GM12864 (cell line): ENCODE measurements at regions not wholly inside any gene's neighbourhood (a gene's known extent, or its start where the extent isn't known, plus 50 kb on each side); places are given as distances from the start of the nearest gene placed in this dataset.

Experiments
- DNase-seq: peaks from one replicate; pipeline ENCODE4 v3.0.0-alpha.2; 2011; ENCODE audit warnings: low read depth
- H3K4me3 ChIP-seq: 2 replicates; pipeline ENCODE4 v1.5.1; 2011; ENCODE audit warnings: mild to moderate bottlenecking, low read depth, low read length, control low read depth
- TF ChIP-seq, protein P1 (sequence below): IDR thresholded peaks from 2 replicates; pipeline ENCODE4 v1.5.1; 2011; ENCODE audit warnings: low read depth, mild to moderate bottlenecking, moderate library complexity, low read length, control low read depth, inconsistent platforms; ENCODE audit errors: missing control alignments

DNA sequence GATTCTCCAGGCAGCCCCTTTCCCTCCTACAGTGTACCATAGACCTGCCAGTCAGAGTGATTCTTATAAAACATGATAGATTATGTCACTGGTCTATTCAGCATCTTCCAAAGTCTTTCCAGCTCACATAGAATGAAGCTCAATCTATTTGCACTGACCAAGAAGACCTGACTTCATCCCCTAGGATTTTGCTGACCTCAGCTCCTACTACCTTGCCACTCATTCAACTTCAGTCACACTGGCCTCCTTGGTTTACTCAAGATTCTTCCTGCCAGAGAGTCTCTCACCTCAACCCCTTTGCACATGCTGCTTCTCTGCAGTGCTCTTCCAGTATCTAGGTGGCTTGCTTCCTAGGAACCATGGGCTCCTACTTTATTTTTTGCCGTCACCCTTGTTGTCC lies 392.9 kb downstream of the PID1 start:
- TF ChIP-seq, protein P1, sequence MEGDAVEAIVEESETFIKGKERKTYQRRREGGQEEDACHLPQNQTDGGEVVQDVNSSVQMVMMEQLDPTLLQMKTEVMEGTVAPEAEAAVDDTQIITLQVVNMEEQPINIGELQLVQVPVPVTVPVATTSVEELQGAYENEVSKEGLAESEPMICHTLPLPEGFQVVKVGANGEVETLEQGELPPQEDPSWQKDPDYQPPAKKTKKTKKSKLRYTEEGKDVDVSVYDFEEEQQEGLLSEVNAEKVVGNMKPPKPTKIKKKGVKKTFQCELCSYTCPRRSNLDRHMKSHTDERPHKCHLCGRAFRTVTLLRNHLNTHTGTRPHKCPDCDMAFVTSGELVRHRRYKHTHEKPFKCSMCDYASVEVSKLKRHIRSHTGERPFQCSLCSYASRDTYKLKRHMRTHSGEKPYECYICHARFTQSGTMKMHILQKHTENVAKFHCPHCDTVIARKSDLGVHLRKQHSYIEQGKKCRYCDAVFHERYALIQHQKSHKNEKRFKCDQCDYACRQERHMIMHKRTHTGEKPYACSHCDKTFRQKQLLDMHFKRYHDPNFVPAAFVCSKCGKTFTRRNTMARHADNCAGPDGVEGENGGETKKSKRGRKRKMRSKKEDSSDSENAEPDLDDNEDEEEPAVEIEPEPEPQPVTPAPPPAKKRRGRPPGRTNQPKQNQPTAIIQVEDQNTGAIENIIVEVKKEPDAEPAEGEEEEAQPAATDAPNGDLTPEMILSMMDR: no peak
- no peak for DNase-seq
- no peak overlapping the region for H3K4me3 ChIP-seq

DNA sequence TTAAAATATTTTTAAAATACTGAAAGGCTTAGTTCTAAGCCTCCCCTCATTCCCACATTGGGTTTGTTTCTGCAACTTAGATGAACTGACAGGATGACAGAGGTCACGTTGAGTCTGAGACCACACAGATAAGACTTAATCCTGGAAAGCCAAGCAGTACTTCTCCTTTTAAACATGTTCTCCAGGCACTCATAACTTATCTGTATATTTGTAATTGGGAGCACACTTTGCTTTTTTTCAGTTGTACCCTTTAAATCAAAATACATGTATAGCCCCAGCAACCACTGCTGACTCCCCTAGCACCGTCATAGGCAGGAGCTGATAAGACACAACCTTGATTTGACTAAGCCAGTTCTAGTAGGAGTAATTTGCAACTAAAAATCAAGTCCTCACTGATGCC lies 394.8 kb downstream of the PID1 start:
- no peak overlapping the region for H3K4me3 ChIP-seq
- DNase-seq: no peak
- TF ChIP-seq, protein P1: no peak

DNA sequence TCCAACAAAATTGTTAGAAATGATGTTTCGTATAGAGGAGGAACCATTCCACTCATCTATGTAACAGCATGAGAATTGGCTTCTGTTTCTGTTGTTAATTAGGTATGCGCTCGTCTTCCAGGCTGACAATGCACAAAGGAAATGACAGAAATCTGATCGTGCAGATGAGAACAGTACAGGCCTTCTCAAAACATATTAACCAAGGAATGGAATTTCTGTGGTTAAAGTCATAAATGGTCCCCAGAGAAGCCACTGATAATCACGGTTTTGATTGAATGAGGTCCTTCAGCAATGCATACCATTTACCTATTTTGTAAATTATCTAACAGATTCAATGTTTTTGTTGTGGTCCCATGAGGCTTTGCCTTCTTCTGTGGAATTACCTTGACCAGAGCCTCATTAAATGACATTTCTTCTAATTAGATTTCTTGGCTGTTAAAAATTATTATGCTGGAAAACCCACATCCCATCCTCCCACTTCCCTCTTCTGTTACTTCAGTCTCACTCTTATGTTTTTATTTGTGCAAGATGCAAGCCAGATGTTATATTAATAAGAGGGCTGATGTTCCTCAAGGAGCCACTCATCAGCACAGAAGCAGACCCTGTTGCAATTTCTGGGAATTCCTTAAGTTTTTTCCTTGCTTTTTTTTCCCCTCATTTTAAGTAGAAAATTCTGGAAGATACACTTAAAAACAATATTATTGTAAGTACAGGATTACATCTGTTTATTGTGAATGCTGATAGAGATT lies 395.8 kb downstream of the PID1 start:
- no peak overlapping the region for H3K4me3 ChIP-seq
- DNase-seq: no peak
- TF ChIP-seq, protein P1: no peak

DNA sequence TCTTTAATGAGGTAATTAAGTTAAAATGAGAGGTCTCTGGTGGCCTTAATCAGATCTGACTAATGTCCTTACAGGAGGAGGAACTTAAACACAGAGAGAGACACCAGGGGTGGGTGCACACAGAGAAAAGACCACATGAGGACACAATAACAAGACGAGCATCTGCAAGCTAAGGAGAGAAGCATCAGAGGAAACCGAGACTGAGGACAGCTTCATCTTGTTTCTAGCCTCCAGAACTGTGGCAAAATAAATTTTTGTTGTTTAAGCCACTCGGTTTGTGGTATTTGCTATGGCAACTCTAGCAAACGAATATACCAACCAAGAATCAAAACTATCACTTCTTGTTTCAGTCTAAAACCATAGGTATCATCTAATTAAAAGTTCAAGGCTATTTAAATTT lies 400.1 kb downstream of the PID1 start:
- DNase-seq: no peak
- H3K4me3 ChIP-seq: no peak overlapping the region
- TF ChIP-seq, protein P1: no peak

DNA sequence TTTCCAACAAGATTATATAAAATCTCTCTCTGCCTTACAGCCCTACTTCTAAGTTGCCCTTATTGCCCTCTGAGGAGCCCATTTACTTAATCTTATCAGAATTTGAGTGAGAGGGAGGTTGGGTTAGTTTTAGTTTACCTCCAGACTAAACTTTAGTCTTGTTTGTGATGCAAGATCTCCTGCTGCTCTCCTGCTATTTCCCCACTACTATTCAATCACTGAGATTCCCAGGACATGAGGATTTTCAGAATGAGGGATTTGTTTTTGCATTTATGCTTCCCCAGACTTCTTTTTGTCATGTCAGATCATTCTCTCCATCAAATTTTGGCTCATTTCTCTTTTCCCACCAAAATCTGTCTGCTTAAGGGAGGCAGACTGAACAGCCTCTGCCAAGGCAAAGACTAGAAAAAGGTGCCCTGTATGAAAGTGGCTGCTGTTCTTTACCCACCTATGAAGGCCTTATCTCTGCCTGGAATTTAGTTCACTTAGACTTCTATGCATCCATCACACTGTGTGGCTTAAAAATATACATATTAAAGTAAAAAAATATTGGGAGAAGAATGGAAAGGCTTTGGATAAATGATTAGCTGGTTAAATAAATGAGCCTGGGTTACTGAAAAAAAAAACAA lies 401.3 kb downstream of the PID1 start:
- no peak for DNase-seq
- TF ChIP-seq, protein P1: no peak
- H3K4me3 ChIP-seq: no peak overlapping the region

DNA sequence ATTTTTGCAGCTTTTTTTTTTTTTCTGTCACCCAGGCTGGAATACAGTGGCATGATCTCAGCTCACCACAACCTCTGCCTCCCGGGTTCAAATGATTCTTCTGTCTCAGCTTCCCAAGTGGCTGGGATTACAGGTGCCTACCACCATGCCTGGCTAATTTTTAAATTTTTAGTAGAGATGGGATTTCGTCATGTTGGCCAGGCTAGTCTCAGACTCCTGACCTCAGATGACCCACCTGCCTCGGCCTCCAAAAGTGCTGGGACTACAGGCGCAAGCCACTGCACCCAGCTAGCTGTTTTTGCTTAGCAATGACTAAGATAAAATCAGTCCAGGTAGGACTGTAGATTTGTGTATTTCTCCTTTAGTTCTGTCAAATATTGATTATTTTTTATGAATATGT lies 403.7 kb downstream of the PID1 start:
- no peak overlapping the region for H3K4me3 ChIP-seq
- no peak for DNase-seq
- TF ChIP-seq, protein P1: no peak

DNA sequence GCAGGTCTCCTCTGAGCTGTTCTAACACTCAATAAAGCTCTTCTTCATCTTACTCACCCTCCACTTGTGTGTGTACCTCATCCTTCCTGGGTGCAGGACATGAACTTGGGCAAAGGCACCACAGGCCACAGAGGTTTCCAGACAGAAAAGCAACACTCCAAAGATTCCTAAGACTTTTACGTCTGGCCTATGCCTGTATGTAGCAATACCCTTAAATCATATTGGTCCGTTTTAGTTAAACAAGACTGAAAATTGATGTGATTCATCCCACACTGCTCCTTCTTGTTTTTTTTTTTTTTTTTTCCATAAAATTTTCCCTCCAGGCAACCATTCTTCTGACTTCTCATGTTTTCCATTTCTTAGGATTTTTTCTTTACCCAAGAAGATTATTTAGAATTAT lies 404.3 kb downstream of the PID1 start:
- DNase-seq: no peak
- H3K4me3 ChIP-seq: no peak overlapping the region
- TF ChIP-seq, protein P1: no peak
